PC-3 (cell line): ENCODE measurements at regions not wholly inside any gene's neighbourhood (a gene's known extent, or its start where the extent isn't known, plus 50 kb on each side); places are given as distances from the start of the nearest gene placed in this dataset.

ENCODE experiments used
- ATAC-seq: fragments of 200-7000 bp; cut with Tn5 transposase; 2 replicates; pipeline ENCODE4 v1.9.1; 2020; ENCODE audit warnings: mild to moderate bottlenecking, moderate library complexity
- BruUV-seq: library from RNA; stranded (reverse); fragments of 400-500 nt; replicated peaks from 2 replicates; lab custom pipeline; 2021; lab: Mats Ljungman, UMichigan
- CTCF ChIA-PET: fragments of 300-600 bp; sonication (Branson Sonifier 250); formaldehyde crosslinking; loops from one replicate; lab custom pipeline; 2022; ENCODE audit warnings: antibody characterized with exemption; lab: Charles Lee
- POLR2A ChIA-PET: fragments of 300-600 bp; sonication (Branson Sonifier 250); formaldehyde crosslinking; loops from one replicate; lab custom pipeline; 2022; ENCODE audit warnings: antibody characterized with exemption; ENCODE audit not compliant: unreplicated experiment; lab: Charles Lee
- DNase-seq: peaks from one replicate; pipeline ENCODE4 v3.0.0-alpha.2; 2015
- H2AFZ ChIP-seq: fragments of 300-600 bp; sonication (generic); 2 replicates; pipeline ENCODE4 v1.6.0; 2016; ENCODE audit warnings: antibody characterized with exemption, low read length
- H3F3A ChIP-seq: fragments of 300-600 bp; sonication (generic); one replicate; pipeline ENCODE4 v1.6.0; 2017; ENCODE audit warnings: antibody characterized with exemption, low read length, control low read depth, mild to moderate bottlenecking; ENCODE audit not compliant: unreplicated experiment
- H3K27ac ChIP-seq: fragments of 300-600 bp; sonication (generic); 2 replicates; pipeline ENCODE4 v1.5.1; 2016; ENCODE audit warnings: mild to moderate bottlenecking, low read length
- H3K27me3 ChIP-seq: fragments of 300-600 bp; sonication (generic); 2 replicates; pipeline ENCODE4 v1.6.1; 2016; ENCODE audit warnings: low read length, mixed read lengths
- H3K36me3 ChIP-seq: fragments of 300-600 bp; sonication (generic); 2 replicates; pipeline ENCODE4 v1.6.1; 2016; ENCODE audit warnings: low read depth, mixed run types, low read length, mixed read lengths
- H3K4me1 ChIP-seq: fragments of 300-600 bp; sonication (generic); 2 replicates; pipeline ENCODE4 v1.5.1; 2016; ENCODE audit warnings: low read length; ENCODE audit not compliant: insufficient read depth
- H3K4me2 ChIP-seq: fragments of 300-600 bp; sonication (generic); 2 replicates; pipeline ENCODE4 v1.6.0; 2016; ENCODE audit warnings: low read length
- H3K4me3 ChIP-seq: fragments of 300-600 bp; sonication (generic); 2 replicates; pipeline ENCODE4 v1.5.1; 2016; ENCODE audit warnings: mild to moderate bottlenecking, low read length, mixed read lengths
- H3K79me2 ChIP-seq: fragments of 300-600 bp; sonication (generic); 2 replicates; pipeline ENCODE4 v1.6.1; 2017; ENCODE audit warnings: low read length, mixed read lengths
- H3K9ac ChIP-seq: fragments of 300-600 bp; sonication (generic); 2 replicates; pipeline ENCODE4 v1.6.0; 2016; ENCODE audit warnings: mild to moderate bottlenecking, low read length
- H3K9me2 ChIP-seq: fragments of 300-600 bp; sonication (generic); replicated peaks from 2 replicates; pipeline ENCODE4 v1.6.1; 2016; ENCODE audit warnings: mixed run types, low read length, mixed read lengths
- H3K9me3 ChIP-seq: fragments of 300-600 bp; sonication (generic); 2 replicates; pipeline ENCODE4 v1.6.1; 2016; ENCODE audit warnings: low read length, mixed read lengths
- H4K20me1 ChIP-seq: fragments of 300-600 bp; sonication (generic); 2 replicates; pipeline ENCODE4 v1.6.1; 2016; ENCODE audit warnings: low read length, mixed read lengths
- EZH2 ChIP-seq: fragments of 300-600 bp; sonication (generic); IDR thresholded peaks from one replicate; pipeline ENCODE4 v1.6.1; 2017; ENCODE audit warnings: antibody characterized with exemption, mild to moderate bottlenecking, low read length; ENCODE audit not compliant: unreplicated experiment
- EZH2phosphoT487 ChIP-seq: fragments of 300-600 bp; sonication (generic); IDR thresholded peaks from 2 replicates; pipeline ENCODE4 v1.6.1; 2018; ENCODE audit warnings: mild to moderate bottlenecking, antibody characterized with exemption, low read length, borderline replicate concordance
- intact Hi-C: fragments of 100-400 bp; cut with micrococcal nuclease; formaldehyde crosslinking; loops from 2 replicates; pipeline ENCODE4 v1.9.0; 2023
- TF ChIP-seq, protein P1 (sequence below): fragments of 300-600 bp; sonication (generic); conservative IDR thresholded peaks from 2 replicates; pipeline ENCODE4 v1.5.1; 2017; ENCODE audit warnings: antibody characterized with exemption, low read depth, mild to moderate bottlenecking, low read length

DNA sequence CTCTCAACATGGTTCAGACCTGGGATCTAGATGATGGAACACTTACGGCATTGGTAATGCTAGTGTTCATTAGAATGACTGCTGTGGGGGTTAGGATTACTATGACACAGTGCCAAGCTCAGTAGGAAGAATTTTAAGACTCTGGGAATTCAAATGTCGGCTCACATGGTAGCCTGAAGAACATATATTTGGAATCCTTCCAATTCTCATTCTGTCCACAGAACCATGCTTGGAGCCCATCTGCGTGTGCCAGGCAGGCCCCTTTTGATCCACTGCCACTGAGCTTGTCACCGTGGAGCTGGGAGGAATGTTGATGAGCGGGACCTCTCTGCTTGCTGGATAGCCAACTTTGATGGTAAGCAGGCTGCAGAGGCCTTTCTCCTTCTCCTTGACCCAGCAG is 322.0 kb upstream of the SOX11 start:
- TF ChIP-seq EZH2, result no peak
- TF ChIP-seq, protein P1, sequence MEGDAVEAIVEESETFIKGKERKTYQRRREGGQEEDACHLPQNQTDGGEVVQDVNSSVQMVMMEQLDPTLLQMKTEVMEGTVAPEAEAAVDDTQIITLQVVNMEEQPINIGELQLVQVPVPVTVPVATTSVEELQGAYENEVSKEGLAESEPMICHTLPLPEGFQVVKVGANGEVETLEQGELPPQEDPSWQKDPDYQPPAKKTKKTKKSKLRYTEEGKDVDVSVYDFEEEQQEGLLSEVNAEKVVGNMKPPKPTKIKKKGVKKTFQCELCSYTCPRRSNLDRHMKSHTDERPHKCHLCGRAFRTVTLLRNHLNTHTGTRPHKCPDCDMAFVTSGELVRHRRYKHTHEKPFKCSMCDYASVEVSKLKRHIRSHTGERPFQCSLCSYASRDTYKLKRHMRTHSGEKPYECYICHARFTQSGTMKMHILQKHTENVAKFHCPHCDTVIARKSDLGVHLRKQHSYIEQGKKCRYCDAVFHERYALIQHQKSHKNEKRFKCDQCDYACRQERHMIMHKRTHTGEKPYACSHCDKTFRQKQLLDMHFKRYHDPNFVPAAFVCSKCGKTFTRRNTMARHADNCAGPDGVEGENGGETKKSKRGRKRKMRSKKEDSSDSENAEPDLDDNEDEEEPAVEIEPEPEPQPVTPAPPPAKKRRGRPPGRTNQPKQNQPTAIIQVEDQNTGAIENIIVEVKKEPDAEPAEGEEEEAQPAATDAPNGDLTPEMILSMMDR, result no peak
- TF ChIP-seq EZH2phosphoT487, result no peak
- no peak for DNase-seq
- Histone ChIP-seq H3K79me2 (no peaks in the 10 kb centered on the region), H3K4me2 (no peak overlapping the region), H2AFZ (no peak overlapping the region), H3K27ac (no peak overlapping the region), H3K9me3 (no peaks in the 10 kb centered on the region), H3K9me2 (no peaks in the 10 kb centered on the region), H3K36me3 (no peaks in the 10 kb centered on the region), H3K4me3 (no peak overlapping the region), H4K20me1 (no peaks in the 10 kb centered on the region), H3K9ac (no peak overlapping the region), H3F3A (no peaks in the 10 kb centered on the region), H3K27me3 (0 out of 2 replicates have a peak, but pooled peaks cover 3% of the 10 kb centered on the region), H3K4me1 (no peaks in the 10 kb centered on the region)
- intact Hi-C loops, result no loop called here
- no TSS peak for BruUV-seq
- no peak for ATAC-seq
- ChIA-PET CTCF (no interaction called here), POLR2A (no interaction called here)

DNA sequence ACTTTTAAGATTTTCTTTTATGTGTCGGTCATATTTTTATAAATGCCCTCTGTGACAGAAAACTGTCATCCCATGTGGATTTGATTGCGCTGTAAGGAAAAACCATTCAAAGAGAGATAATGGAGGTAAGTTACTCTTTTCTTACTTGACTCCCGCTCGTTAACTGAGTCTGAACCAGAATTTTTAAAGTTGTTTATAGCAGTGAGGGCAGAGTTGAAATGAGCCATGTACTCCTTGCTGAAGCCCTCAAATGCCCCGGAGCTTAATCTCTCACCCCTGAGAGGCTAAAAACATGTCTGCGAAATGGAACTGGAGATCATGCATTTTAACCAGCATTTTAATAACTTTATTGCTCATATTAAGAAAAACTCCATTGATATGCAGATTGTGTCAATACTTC is 320.0 kb upstream of the SOX11 start:
- no peak overlapping the region for H3K4me3 ChIP-seq
- BruUV-seq, result no TSS peak
- H3K9ac ChIP-seq, result no peak overlapping the region
- no peaks in the 10 kb centered on the region for H3K36me3 ChIP-seq
- H3K79me2 ChIP-seq, result no peaks in the 10 kb centered on the region
- no peak overlapping the region for H3K4me2 ChIP-seq
- H4K20me1 ChIP-seq, result no peaks in the 10 kb centered on the region
- ChIA-PET CTCF (no interaction called here), POLR2A (no interaction called here)
- no peaks in the 10 kb centered on the region for H3K4me1 ChIP-seq
- DNase-seq, result no peak
- H3K9me2 ChIP-seq, result no peaks in the 10 kb centered on the region
- intact Hi-C loops, result no loop called here
- H3K27me3 ChIP-seq, result 0 out of 2 replicates have a peak, but pooled peaks cover 3% of the 10 kb centered on the region
- no peaks in the 10 kb centered on the region for H3F3A ChIP-seq
- ATAC-seq, result no peak
- H2AFZ ChIP-seq, result no peak overlapping the region
- H3K9me3 ChIP-seq, result no peaks in the 10 kb centered on the region
- H3K27ac ChIP-seq, result no peak overlapping the region
- TF ChIP-seq EZH2 (no peak), EZH2phosphoT487 (no peak)
- TF ChIP-seq, protein P1, result no peak

DNA sequence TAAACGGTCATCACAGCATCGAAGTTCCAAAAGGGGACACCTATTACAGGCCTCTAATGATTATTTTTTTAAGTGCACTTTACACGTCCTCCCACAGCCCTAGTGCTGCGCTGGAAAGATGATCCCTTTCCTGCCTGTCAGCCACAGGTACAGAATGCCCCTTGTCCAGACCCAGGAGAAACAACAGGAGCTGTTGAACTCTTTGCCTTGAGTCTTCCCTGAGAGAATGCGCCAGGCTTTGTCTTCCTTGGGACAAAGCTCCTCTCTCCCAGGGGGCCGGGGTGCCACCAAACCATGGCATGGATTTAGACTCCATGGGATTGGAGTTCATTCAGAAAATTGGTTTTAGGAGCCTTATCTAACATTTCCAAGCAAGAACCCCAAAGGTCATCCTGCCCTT is 319.0 kb upstream of the SOX11 start:
- Histone ChIP-seq H3K4me2 (no peak overlapping the region), H3K27ac (no peak overlapping the region), H3K9ac (no peak overlapping the region), H3K79me2 (no peaks in the 10 kb centered on the region), H2AFZ (no peak overlapping the region), H3F3A (no peaks in the 10 kb centered on the region), H3K4me1 (no peaks in the 10 kb centered on the region), H3K9me3 (no peaks in the 10 kb centered on the region), H3K36me3 (no peaks in the 10 kb centered on the region), H3K27me3 (0 out of 2 replicates have a peak, but pooled peaks cover 3% of the 10 kb centered on the region), H3K4me3 (no peak overlapping the region), H3K9me2 (no peaks in the 10 kb centered on the region), H4K20me1 (no peaks in the 10 kb centered on the region)
- TF ChIP-seq, protein P1, result no peak
- TF ChIP-seq EZH2phosphoT487 (no peak), EZH2 (no peak)
- ChIA-PET CTCF (no interaction called here), POLR2A (no interaction called here)
- ATAC-seq, result no peak
- no TSS peak for BruUV-seq
- intact Hi-C loops, result no loop called here
- no peak for DNase-seq
